ENCODE measurements at regions not wholly inside any gene's neighbourhood (a gene's known extent, or its start where the extent isn't known, plus 50 kb on each side); places are given as distances from the start of the nearest gene placed in this dataset.

DNA sequence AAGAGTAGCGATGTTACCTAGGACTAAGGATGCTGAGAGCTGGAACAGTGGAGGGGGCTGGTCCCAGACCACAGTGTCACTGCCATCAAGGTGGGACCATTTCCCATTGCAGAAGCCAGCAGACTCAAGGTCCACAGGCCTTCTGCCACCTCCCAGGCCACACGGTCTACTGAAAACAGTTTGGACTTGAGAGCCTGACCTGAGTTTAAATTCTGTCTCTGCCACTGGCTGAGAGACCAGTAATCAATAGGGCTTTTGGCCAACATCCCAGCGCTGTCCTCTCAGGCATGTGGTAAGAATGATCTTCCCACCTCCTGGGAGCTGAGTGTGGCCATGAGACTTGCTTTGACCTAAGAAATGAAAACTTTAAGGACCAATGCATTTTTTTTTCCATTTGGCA is 331.4 kb upstream of the CDH5 start:
- Histone ChIP-seq H3K9me3 (ENCODE audit: control insufficient read depth in 1 of 2, insufficient read depth in 1 of 2, low read depth in 1 of 2, low read length in 2 of 2) (no peaks in the 10 kb centered on the region), H3K27ac (ENCODE audit: low read depth, low read length) (no peak overlapping the region), H3K4me1 (ENCODE audit: control insufficient read depth in 1 of 2, insufficient read depth in 2 of 2, low read length in 2 of 2) (no peaks in the 10 kb centered on the region), H3K4me2 (ENCODE audit: low read length) (no peak overlapping the region), H3K4me3 (replicated peaks in 1 of 2; ENCODE audit: low read depth in 1 of 2, low read length in 2 of 2) (no peak overlapping the region), H3K9me2 (ENCODE audit: insufficient read depth) (no peaks in the 10 kb centered on the region), H2AFZ (ENCODE audit: low read depth, low read length, poor library complexity, severe bottlenecking) (no peak overlapping the region), H3K9ac (ENCODE audit: low read length) (no peak overlapping the region), H3K36me3 (ENCODE audit: control insufficient read depth in 1 of 2, insufficient read depth in 2 of 2, low read length in 2 of 2) (no peaks in the 10 kb centered on the region), H4K20me1 (ENCODE audit: insufficient read depth) (no peaks in the 10 kb centered on the region), H3K27me3 (ENCODE audit: insufficient read depth, low read length) (peaks cover 15% of the 10 kb centered on the region; the same call in 1 of the 2 replicates), H3K79me2 (ENCODE audit: insufficient read depth, low read length) (no peaks in the 10 kb centered on the region)
- no peak for ATAC-seq
- no peak for DNase-seq (ENCODE audit: low read depth, low spot score)
- ChIA-PET POLR2A (no interaction called here), CTCF (no interaction called here), RAD21 (ENCODE audit: low non-redundant PET in 1 of 2, low total read pairs in 2 of 2, uncharacterized antibody in 2 of 2, unreplicated experiment in 2 of 2) (no interaction called here)
- BruUV-seq (replicated peaks) = no TSS peak
- intact Hi-C loops (cut with micrococcal nuclease) = no loop called here
- no peak for TF ChIP-seq EZH2phosphoT487 (IDR thresholded peaks at IDR 0.05; ENCODE audit: borderline replicate concordance)
- TF ChIP-seq ELF1 (IDR thresholded peaks at IDR 0.05; ENCODE audit: borderline replicate concordance, low read depth) = no peak
- TF ChIP-seq TCF7L2 (IDR thresholded peaks at IDR 0.05; ENCODE audit: borderline replicate concordance, extremely low read depth, insufficient read depth, insufficient read length) = no peak
- TF ChIP-seq RAD21 (IDR thresholded peaks at IDR 0.05; ENCODE audit: low read depth) = no peak
- TF ChIP-seq JUND (IDR thresholded peaks at IDR 0.05) = no peak
- TF ChIP-seq ZBTB33 (IDR thresholded peaks at IDR 0.05; ENCODE audit: extremely low read depth, insufficient replicate concordance, low read length) = no peak
- TF ChIP-seq POLR2AphosphoS5 (IDR thresholded peaks at IDR 0.05; ENCODE audit: low read depth, low read length) = no peak
- no peak for TF ChIP-seq EGR1 (IDR thresholded peaks at IDR 0.05; ENCODE audit: low read depth)
- no peak for TF ChIP-seq YY1 (IDR thresholded peaks at IDR 0.05; ENCODE audit: extremely low read depth, insufficient replicate concordance, low read depth, low read length)
- TF ChIP-seq SIN3A (IDR thresholded peaks at IDR 0.05; ENCODE audit: low read depth) = no peak
- TF ChIP-seq FOSL1 (IDR thresholded peaks at IDR 0.05; ENCODE audit: low read depth) = no peak
- no peak for TF ChIP-seq EZH2 (IDR thresholded peaks at IDR 0.05)
- TF ChIP-seq ATF3 (IDR thresholded peaks at IDR 0.05) = no peak
- no peak for TF ChIP-seq POLR2A (IDR thresholded peaks at IDR 0.05; ENCODE audit: borderline replicate concordance, extremely low read depth, insufficient read depth, insufficient read length)
